ENCODE measurements at regions not wholly inside any gene's neighbourhood (a gene's known extent, or its start where the extent isn't known, plus 50 kb on each side); places are given as distances from the start of the nearest gene placed in this dataset.

GRCh38 chr6:6920114-6920986, 187.4 kb upstream of the RREB1 start:
- no peak for ATAC-seq
- TF ChIP-seq TOX (CRISPR knock-in tag; IDR thresholded peaks at IDR 0.05; ENCODE audit: borderline replicate concordance) (no peak), ZFP30 (CRISPR knock-in tag; IDR thresholded peaks at IDR 0.05) (no peak), PATZ1 (CRISPR knock-in tag; IDR thresholded peaks at IDR 0.05; ENCODE audit: borderline replicate concordance) (no peak), ZC3H10 (CRISPR knock-in tag; IDR thresholded peaks at IDR 0.05) (no peak), OSR1 (CRISPR knock-in tag; IDR thresholded peaks at IDR 0.05) (no peak), RARB (CRISPR knock-in tag; IDR thresholded peaks at IDR 0.05) (no peak), GLIS3 (CRISPR knock-in tag; IDR thresholded peaks at IDR 0.05) (no peak), ZNF565 (CRISPR knock-in tag; conservative IDR thresholded peaks at IDR 0.05; ENCODE audit: low read depth) (no peak)

- ATAC-seq = no peak
- TF ChIP-seq POU6F1 (CRISPR knock-in tag; IDR thresholded peaks at IDR 0.05; ENCODE audit: borderline replicate concordance, low read depth) = no peak
- TF ChIP-seq TOX (CRISPR knock-in tag; IDR thresholded peaks at IDR 0.05; ENCODE audit: borderline replicate concordance) = no peak
- no peak for TF ChIP-seq ZC3H10 (CRISPR knock-in tag; IDR thresholded peaks at IDR 0.05)
- no peak for TF ChIP-seq ZNF8 (CRISPR knock-in tag; IDR thresholded peaks at IDR 0.05)
- no peak for TF ChIP-seq PPARA (CRISPR knock-in tag; IDR thresholded peaks at IDR 0.05; ENCODE audit: borderline replicate concordance)
- no peak for TF ChIP-seq ARNTL (CRISPR knock-in tag; IDR thresholded peaks at IDR 0.05; ENCODE audit: borderline replicate concordance, low read depth)
- TF ChIP-seq CSDC2 (CRISPR knock-in tag; IDR thresholded peaks at IDR 0.05) = no peak
- no peak for TF ChIP-seq PATZ1 (CRISPR knock-in tag; IDR thresholded peaks at IDR 0.05; ENCODE audit: borderline replicate concordance)
- TF ChIP-seq OSR1 (CRISPR knock-in tag; IDR thresholded peaks at IDR 0.05) = no peak
- no peak for TF ChIP-seq ZNF70 (CRISPR knock-in tag; IDR thresholded peaks at IDR 0.05)
- TF ChIP-seq BACH2 (CRISPR knock-in tag; IDR thresholded peaks at IDR 0.05; ENCODE audit: borderline replicate concordance) = no peak
- no peak for TF ChIP-seq ZNF565 (CRISPR knock-in tag; conservative IDR thresholded peaks at IDR 0.05; ENCODE audit: low read depth)
- TF ChIP-seq ZFP30 (CRISPR knock-in tag; IDR thresholded peaks at IDR 0.05) = no peak
- TF ChIP-seq ISL1 (CRISPR knock-in tag; IDR thresholded peaks at IDR 0.05) = no peak
- TF ChIP-seq ESRRG (CRISPR knock-in tag; IDR thresholded peaks at IDR 0.05) = no peak
- TF ChIP-seq CREB5 (CRISPR knock-in tag; IDR thresholded peaks at IDR 0.05; ENCODE audit: low read depth) = no peak
- no peak for TF ChIP-seq TCF4 (CRISPR knock-in tag; IDR thresholded peaks at IDR 0.05; ENCODE audit: borderline replicate concordance)
- no peak for TF ChIP-seq RARB (CRISPR knock-in tag; IDR thresholded peaks at IDR 0.05)
Measured at GRCh38 chr6:6920987-6921313, 186.8 kb upstream of the RREB1 start.

- no peak for ATAC-seq
- TF ChIP-seq CSRNP3 (CRISPR knock-in tag; IDR thresholded peaks at IDR 0.05) (no peak), ZNF70 (CRISPR knock-in tag; IDR thresholded peaks at IDR 0.05) (no peak)
Measured at GRCh38 chr6:6922166-6922565, 185.6 kb upstream of the RREB1 start.

Data from SK-N-SH treated with all-trans-retinoic acid at 6 μM for 48 hours (cell line).